SU-DHL-6 (cell line): ENCODE measurements at regions not wholly inside any gene's neighbourhood (a gene's known extent, or its start where the extent isn't known, plus 50 kb on each side); places are given as distances from the start of the nearest gene placed in this dataset.
A peak's percentile ranks its signal among the peaks of the same experiment; 100 is the strongest.

Experiments
- H2AFZ ChIP-seq: fragments of 200-600 bp; sonication (generic); 2 replicates; pipeline ENCODE4 v1.6.1; 2014; ENCODE audit warnings: low read depth, mild to moderate bottlenecking, moderate library complexity, mixed read lengths, antibody characterized with exemption, low read length; ENCODE audit not compliant: severe bottlenecking
- H3F3A ChIP-seq: fragments of 200-600 bp; shearing (Covaris generic); 2 replicates; pipeline ENCODE4 v1.6.0; 2016; ENCODE audit warnings: antibody characterized with exemption, mild to moderate bottlenecking; ENCODE audit not compliant: insufficient read depth
- H3K27ac ChIP-seq: fragments of 200-600 bp; sonication (generic); 2 replicates; pipeline ENCODE4 v1.5.1; 2016; ENCODE audit warnings: low read depth, mild to moderate bottlenecking, low read length, moderate library complexity, mixed read lengths
- H3K27me3 ChIP-seq: fragments of 200-600 bp; sonication (generic), shearing (Covaris generic); 2 replicates; pipeline ENCODE4 v1.6.0; 2014; ENCODE audit warnings: mild to moderate bottlenecking, low read length
- H3K36me3 ChIP-seq: fragments of 200-600 bp; sonication (generic); 2 replicates; pipeline ENCODE4 v1.6.1; 2014; ENCODE audit warnings: mild to moderate bottlenecking, low read length, mixed read lengths
- H3K4me2 ChIP-seq: fragments of 300-600, 200-600 bp; shearing (Covaris generic), sonication (generic); 2 replicates; pipeline ENCODE4 v1.6.0; 2014; ENCODE audit warnings: low read length, low read depth, mild to moderate bottlenecking; ENCODE audit not compliant: poor library complexity, severe bottlenecking
- H3K4me3 ChIP-seq: fragments of 200-600 bp; sonication (generic); 2 replicates; pipeline ENCODE4 v1.5.1; 2014; ENCODE audit warnings: antibody characterized with exemption, low read length, mild to moderate bottlenecking, mixed read lengths; ENCODE audit not compliant: insufficient read depth, poor library complexity, severe bottlenecking
- H3K79me2 ChIP-seq: fragments of 200-600 bp; sonication (generic); 2 replicates; pipeline ENCODE4 v1.6.1; 2014; ENCODE audit warnings: mild to moderate bottlenecking, low read length, moderate library complexity; ENCODE audit not compliant: insufficient read depth
- H3K9ac ChIP-seq: fragments of 200-600 bp; sonication (generic); 2 replicates; pipeline ENCODE4 v1.7.0; 2014; ENCODE audit warnings: mild to moderate bottlenecking, low read length
- H3K9me2 ChIP-seq: fragments of 200-600 bp; sonication (generic); replicated peaks from 2 replicates; pipeline ENCODE4 v1.6.1; 2014; ENCODE audit warnings: low read length; ENCODE audit not compliant: insufficient read depth
- H3K9me3 ChIP-seq: fragments of 200-600 bp; sonication (generic); 2 replicates; pipeline ENCODE4 v1.6.1; 2014; ENCODE audit warnings: low read length, mixed read lengths; ENCODE audit not compliant: insufficient read depth
- H4K20me1 ChIP-seq: fragments of 200-600 bp; sonication (generic); 2 replicates; pipeline ENCODE4 v1.6.1; 2014; ENCODE audit warnings: low read depth, mild to moderate bottlenecking, antibody characterized with exemption, low read length, moderate library complexity, mixed read lengths
- CTCF ChIP-seq: fragments of 200-600 bp; sonication (generic); IDR thresholded peaks from one replicate; pipeline ENCODE4 v1.5.1; 2017; ENCODE audit warnings: antibody characterized with exemption, mild to moderate bottlenecking, low read length, moderate library complexity; ENCODE audit not compliant: insufficient read depth, poor library complexity, severe bottlenecking
- EZH2phosphoT487 ChIP-seq: fragments of 200-600 bp; sonication (generic), shearing (Covaris generic); conservative IDR thresholded peaks from 2 replicates; pipeline ENCODE4 v1.6.1; 2018; ENCODE audit warnings: mild to moderate bottlenecking, antibody characterized with exemption, low read length, moderate library complexity, mixed read lengths

GRCh38 chr1:110768605-110769004 lies 93.9 kb upstream of the KCNA3 start:
- no peaks in the 10 kb centered on the region for H3K27me3 ChIP-seq
- no peak overlapping the region for H3K27ac ChIP-seq
- no peaks in the 10 kb centered on the region for H3K36me3 ChIP-seq
- H3K4me3 ChIP-seq, result no peak overlapping the region
- TF ChIP-seq CTCF, result no peak
- TF ChIP-seq EZH2phosphoT487, result no peak
- no peaks in the 10 kb centered on the region for H3K79me2 ChIP-seq
- H3K9ac ChIP-seq, result no peak overlapping the region
- H3K4me2 ChIP-seq, result no peak overlapping the region
- H3K9me2 ChIP-seq, result no peaks in the 10 kb centered on the region
- no peak overlapping the region for H2AFZ ChIP-seq
- no peaks in the 10 kb centered on the region for H3K9me3 ChIP-seq
- H4K20me1 ChIP-seq, result no peaks in the 10 kb centered on the region
- no peaks in the 10 kb centered on the region for H3F3A ChIP-seq

- H3K9me3 ChIP-seq, result no peaks in the 10 kb centered on the region
- no peak overlapping the region for H3K4me3 ChIP-seq
- no peaks in the 10 kb centered on the region for H3F3A ChIP-seq
- H3K27me3 ChIP-seq, result no peaks in the 10 kb centered on the region
- no peaks in the 10 kb centered on the region for H3K9me2 ChIP-seq
- H3K79me2 ChIP-seq, result no peaks in the 10 kb centered on the region
- no peak overlapping the region for H2AFZ ChIP-seq
- H3K36me3 ChIP-seq, result no peaks in the 10 kb centered on the region
- no peak overlapping the region for H3K27ac ChIP-seq
- TF ChIP-seq CTCF, result no peak
- no peak for TF ChIP-seq EZH2phosphoT487
- no peak overlapping the region for H3K4me2 ChIP-seq
- H3K9ac ChIP-seq, result no peak overlapping the region
- no peaks in the 10 kb centered on the region for H4K20me1 ChIP-seq
These were observed 91.6 kb upstream of the KCNA3 start for GRCh38 chr1:110766336-110766647.

- Histone ChIP-seq H3K36me3 (no peaks in the 10 kb centered on the region), H3F3A (no peaks in the 10 kb centered on the region), H3K4me2 (peak overlapping the region; percentile 37), H3K79me2 (no peaks in the 10 kb centered on the region), H2AFZ (peak overlapping the region; percentile 17), H4K20me1 (no peaks in the 10 kb centered on the region), H3K27ac (no peak overlapping the region), H3K27me3 (no peaks in the 10 kb centered on the region), H3K9me3 (no peaks in the 10 kb centered on the region), H3K4me3 (no peak overlapping the region), H3K9ac (no peak overlapping the region), H3K9me2 (no peaks in the 10 kb centered on the region)
- TF ChIP-seq CTCF (peak; percentile 70), EZH2phosphoT487 (no peak)
These were observed 91.0 kb upstream of the KCNA3 start for GRCh38 chr1:110765640-110766335.
